Erythroblast (primary cell): ENCODE measurements at regions not wholly inside any gene's neighbourhood (a gene's known extent, or its start where the extent isn't known, plus 50 kb on each side); places are given as distances from the start of the nearest gene placed in this dataset.
A peak's percentile ranks its signal among the peaks of the same experiment; 100 is the strongest.
"Not testable (repeated sequence)": the region's sequence is repeated elsewhere in the genome, so short reads cannot be mapped to it uniquely, and the experiment has no call there.

Experiments
- DNase-seq, 2 experiments: peaks; one replicate each; lab custom pipeline; 2025; lab: John Stamatoyannopoulos, UW
- GATA1 ChIP-seq: IDR thresholded peaks from 2 replicates; pipeline ENCODE4 v1.6.1; 2011; ENCODE audit warnings: low read depth, mild to moderate bottlenecking, control low read depth, low read length, moderate library complexity
- POLR2A ChIP-seq: IDR thresholded peaks from 2 replicates; pipeline ENCODE4 v1.6.1; 2011; ENCODE audit warnings: mild to moderate bottlenecking, low read length

DNA sequence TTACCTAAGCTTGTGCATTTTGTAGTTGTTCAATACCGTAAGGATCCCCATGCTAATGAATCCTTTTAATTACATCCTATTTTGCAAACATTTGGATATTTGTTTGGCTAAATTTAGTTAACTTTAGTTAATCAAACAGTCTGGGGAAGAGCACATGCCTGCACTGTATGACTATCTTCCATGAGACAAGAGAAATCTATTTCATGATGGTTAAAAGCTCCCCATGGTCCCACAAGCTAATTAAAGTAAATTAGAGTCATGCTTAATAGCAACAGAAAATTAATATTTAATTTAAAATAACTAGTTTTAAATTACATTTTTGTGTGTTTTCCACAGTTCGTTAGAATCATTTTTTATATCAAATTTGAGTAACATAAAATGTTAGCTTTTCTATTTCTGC is 95.4 kb upstream of the S1PR1 start:
- TF ChIP-seq POLR2A (no peak), GATA1 (no peak)
- DNase-seq = no peak

DNA sequence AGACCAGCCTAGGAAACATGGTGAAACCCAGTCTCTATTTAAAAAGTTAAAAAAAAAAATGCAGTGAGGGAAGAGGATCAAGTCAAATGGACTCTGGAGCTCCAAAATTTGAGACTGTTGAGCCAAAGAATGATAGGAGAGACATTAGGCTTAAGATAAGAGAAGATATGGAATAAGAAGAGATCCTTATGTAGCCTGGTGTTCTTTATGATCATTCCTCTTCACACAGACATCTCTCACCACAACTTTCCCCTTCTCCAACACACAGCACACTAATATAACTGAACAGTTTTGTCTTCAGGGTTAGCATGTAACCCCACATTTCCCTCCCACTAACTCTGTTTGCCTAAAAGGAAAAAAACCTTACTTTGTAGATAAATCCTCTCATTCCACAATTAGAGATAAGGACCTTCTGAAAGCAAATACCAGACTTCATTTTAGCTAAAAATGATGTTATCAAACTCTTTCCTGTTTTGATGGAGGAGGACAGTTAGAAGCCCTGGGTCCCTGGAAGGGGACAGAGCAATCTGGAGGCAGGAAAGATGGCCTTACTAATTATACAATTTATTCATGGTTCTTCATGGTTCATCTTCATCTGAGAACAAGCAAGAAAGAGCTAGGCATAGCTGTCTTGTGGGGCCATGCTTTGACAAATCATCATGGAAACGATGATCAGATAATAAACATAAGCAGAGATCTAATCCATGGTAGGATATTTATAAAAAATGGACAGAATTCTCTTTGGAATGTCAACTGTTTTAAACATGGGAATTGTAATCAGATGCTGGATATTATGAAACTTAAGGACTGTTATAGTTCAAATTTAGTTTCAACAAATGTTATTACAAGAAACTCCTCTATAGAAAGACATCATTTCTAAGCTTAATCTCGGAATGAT is 96.7 kb upstream of the S1PR1 start:
- TF ChIP-seq POLR2A (no peak), GATA1 (no peak)
- no peak for DNase-seq

- no peak for TF ChIP-seq POLR2A
- TF ChIP-seq GATA1 = no peak
- no peak for DNase-seq
Observed at GRCh38 chr1:101139130-101139529, 97.7 kb upstream of the S1PR1 start.

- no peak for DNase-seq
- no peak for TF ChIP-seq GATA1
- no peak for TF ChIP-seq POLR2A
Observed at GRCh38 chr1:101137144-101138126, 99.4 kb upstream of the S1PR1 start.

GRCh38 chr1:101136739-101137138 is 100.1 kb upstream of the S1PR1 start:
- TF ChIP-seq GATA1 = no peak
- TF ChIP-seq POLR2A = no peak
- DNase-seq = no peak

GRCh38 chr1:101136271-101136670 is 100.5 kb upstream of the S1PR1 start:
- no peak for DNase-seq
- TF ChIP-seq GATA1 (no peak), POLR2A (no peak)

DNA sequence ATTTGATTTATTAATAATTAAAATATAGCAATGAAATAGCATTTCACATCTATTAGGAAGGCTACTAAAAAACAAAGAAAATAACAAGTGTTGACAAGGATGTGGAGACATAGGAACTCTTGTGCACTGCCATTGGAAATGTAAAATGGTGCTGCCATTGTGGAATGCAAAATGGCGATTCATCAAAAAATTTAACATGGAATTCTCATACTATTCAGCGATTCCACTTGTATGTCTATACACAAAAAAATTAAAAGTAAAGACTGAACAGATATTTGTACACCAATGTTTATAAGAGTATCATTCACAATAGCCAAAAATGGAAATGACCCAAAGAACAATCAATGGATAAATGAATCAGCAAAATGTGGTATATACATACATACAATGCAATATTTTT is 101.3 kb upstream of the S1PR1 start:
- TF ChIP-seq POLR2A (no peak), GATA1 (no peak)
- no peak for DNase-seq

DNA sequence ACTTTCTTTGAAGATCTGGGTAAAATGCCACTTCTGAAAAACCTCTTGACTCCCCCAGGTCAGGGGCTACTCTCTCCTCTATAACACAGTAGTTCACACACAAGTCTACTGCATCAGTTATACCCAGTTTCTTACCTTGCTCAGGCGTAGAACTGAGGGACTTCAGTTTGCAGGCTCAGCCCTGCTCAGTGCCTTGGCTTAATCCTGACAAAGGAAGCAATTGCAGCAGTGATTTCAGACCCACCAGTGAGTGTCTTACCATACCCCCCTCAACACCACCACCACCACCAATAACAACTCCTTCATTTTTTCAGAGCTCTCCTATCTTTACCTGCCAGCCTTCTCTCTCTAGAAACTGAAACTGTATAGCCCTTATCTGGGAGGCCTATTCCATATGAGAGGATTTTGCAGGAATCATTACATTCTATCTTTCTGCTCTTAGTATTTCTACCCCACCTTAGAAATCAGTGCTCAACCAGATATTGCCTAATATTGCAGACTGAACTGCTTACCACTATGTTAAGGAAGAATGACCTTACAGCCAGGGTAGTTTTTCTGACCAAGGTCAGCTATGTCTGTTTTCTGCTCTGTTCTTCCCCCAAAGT is 105.5 kb upstream of the S1PR1 start:
- no peak for DNase-seq
- TF ChIP-seq GATA1 (no peak), POLR2A (no peak)

DNA sequence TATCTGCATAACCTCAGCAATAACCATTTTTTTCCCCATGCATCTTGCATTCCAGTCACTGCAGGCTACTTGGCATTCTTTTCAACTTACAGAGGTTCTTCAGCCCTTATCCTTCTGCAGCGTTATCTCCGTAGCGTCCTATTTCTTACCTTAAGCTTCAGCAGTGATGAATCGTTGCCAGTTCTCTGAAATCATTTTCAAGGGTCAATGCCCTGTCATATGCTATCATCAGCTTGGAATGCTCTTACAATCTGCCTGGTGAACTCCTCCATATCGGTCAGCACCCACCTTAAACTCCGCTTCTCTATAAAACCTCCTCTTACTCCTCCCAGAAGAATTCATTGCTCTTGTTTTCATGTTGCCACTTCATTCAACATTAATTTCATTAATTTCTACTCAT is 105.1 kb upstream of the DPH5 start:
- TF ChIP-seq POLR2A = no peak
- no peak for TF ChIP-seq GATA1

DNA sequence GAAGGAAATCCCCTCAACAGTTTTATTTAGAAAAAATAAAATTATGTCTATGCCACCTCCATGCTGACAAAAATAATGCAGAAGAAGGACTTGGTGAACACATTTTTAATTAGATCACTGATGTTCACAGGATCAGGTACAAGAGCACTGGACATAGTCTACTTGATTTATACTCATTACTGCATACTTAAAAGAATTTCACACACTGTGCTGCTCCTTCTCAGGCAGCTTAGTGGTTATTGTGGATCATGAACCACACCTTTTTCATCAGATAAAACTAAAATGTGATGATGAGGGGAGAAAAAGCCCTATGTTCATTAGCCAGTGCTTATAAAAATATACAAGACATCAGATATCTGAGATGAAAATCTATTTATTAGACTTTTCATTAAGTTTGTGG is 103.3 kb upstream of the DPH5 start:
- TF ChIP-seq POLR2A = no peak
- TF ChIP-seq GATA1 = no peak
- no peak for DNase-seq

More for the DNA sequence above, 105.1 kb upstream of the DPH5 start:
- no peak for DNase-seq

- TF ChIP-seq GATA1 (no peak), POLR2A (no peak)
- peak; percentile 64 to 80 for DNase-seq
Observed at GRCh38 chr1:101128211-101128727, 102.7 kb upstream of the DPH5 start.

DNA sequence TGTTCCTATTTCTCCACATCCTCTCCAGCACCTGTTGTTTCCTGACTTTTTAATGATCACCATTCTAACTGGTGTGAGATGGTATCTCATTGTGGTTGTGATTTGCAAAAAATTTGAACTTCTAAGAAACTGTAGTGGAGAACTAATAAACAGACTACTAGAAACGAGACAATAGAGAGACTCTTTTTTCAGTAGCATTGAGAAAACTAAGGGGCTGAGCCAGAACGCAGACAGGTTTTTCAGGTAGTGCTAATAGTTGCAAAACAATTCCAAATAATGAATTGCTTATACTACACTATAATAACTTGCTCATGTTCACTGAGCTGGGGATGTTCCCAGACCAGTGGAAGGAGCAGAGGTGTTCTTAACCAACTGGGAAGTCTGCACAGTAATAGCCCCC is 98.8 kb upstream of the DPH5 start:
- no peak for TF ChIP-seq POLR2A
- TF ChIP-seq GATA1 = no peak
- DNase-seq = no peak

DNA sequence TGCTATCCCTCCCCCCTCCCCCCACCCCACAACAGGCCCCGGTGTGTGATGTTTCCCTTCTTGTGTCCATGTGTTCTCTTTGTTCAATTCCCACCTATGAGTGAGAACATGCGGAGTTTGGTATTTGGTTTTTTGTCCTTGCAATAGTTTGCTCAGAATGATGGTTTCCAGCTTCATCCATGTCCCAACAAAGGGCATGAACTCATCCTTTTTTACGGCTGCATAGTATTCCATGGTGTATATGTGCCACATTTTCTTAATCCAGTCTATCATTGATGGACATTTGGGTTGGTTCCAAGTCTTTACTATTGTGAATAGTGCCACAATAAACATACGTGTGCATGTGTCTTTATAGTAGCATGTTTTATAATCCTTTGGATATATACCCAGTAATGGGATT is 98.3 kb upstream of the DPH5 start:
- DNase-seq = not testable (repeated sequence)
